ENCODE measurements at regions not wholly inside any gene's neighbourhood (a gene's known extent, or its start where the extent isn't known, plus 50 kb on each side); places are given as distances from the start of the nearest gene placed in this dataset.

DNA sequence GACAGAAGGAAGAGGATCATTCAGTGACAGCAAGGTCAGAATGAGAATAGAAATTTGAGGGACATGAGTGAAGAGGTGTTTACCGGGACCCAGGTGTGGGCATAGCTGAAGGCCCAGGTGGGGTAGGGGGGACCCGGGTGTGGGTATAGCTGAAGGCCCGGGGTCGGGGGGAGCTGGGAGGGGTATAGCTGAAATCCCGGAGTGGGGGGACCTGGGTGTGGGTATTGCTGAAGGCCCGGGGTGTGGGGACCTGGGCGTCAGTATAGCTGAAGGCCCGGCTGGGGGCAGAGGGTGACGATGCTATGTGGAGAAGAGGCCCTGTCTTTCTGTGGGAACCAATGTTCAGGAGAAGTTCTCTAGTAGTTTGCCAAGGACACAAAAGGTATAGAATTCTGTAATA, 183.0 kb upstream of the PITRM1 start:
- Histone ChIP-seq H3K27me3 (ENCODE audit: control insufficient read depth, insufficient read depth, low read length) (peaks cover under 1% of the 10 kb centered on the region), H3K4me3 (ENCODE audit: low read depth, low read length) (no peak overlapping the region), H3K36me3 (ENCODE audit: control insufficient read depth, insufficient read depth, low read length) (no peaks in the 10 kb centered on the region)
- DNase-seq (ENCODE audit: low read depth) = no peak
- no peak for TF ChIP-seq CTCF (IDR thresholded peaks at IDR 0.05; ENCODE audit: insufficient read depth, low read length, poor library complexity, severe bottlenecking)

DNA sequence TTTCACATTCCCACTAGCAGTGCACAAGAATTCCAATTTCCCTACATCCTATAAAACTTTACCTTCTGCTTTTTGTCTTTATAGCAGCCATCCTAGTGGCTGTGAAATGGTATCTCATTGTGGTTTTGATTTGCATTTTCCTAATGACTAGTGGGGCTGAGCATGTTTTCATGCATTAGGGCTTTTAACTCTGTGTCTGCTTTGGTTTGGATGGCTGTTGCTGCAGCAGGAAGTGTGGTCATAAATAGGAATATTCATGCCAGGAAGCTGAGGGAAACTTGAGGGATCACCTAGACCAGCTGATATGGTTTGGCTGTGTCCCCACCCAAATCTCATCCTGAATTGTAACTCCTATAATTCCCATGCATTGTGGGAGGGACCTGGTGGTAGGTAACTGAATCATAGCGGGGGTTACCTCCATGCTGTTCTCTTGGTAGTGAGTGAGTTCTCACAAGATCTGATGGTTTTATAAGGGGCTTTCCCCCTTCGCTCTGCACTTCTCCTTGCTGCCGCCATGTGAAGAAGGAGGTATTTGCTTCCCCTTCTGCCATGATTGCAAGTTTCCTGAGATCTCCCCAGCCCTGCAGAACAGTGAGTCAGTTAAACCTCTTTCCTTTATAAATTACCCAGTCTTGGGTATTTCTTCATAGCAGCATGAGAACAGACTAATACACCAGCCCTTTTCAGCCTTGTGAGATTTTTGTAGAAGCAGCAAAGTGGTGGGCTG, 181.8 kb upstream of the PITRM1 start:
- no peak for DNase-seq (ENCODE audit: low read depth)
- peaks cover 2% of the 10 kb centered on the region for H3K27me3 ChIP-seq (ENCODE audit: control insufficient read depth, insufficient read depth, low read length)
- no peaks in the 10 kb centered on the region for H3K36me3 ChIP-seq (ENCODE audit: control insufficient read depth, insufficient read depth, low read length)
- H3K4me3 ChIP-seq (ENCODE audit: low read depth, low read length) = no peak overlapping the region
- TF ChIP-seq CTCF (IDR thresholded peaks at IDR 0.05; ENCODE audit: insufficient read depth, low read length, poor library complexity, severe bottlenecking) = no peak

GRCh38 chr10:3353235-3353634, 180.7 kb upstream of the PITRM1 start:
- Histone ChIP-seq H3K36me3 (ENCODE audit: control insufficient read depth, insufficient read depth, low read length) (no peaks in the 10 kb centered on the region), H3K27me3 (ENCODE audit: control insufficient read depth, insufficient read depth, low read length) (peaks cover 2% of the 10 kb centered on the region), H3K4me3 (ENCODE audit: low read depth, low read length) (no peak overlapping the region)
- TF ChIP-seq CTCF (IDR thresholded peaks at IDR 0.05; ENCODE audit: insufficient read depth, low read length, poor library complexity, severe bottlenecking) = no peak
- DNase-seq (ENCODE audit: low read depth) = no peak

- DNase-seq (ENCODE audit: low read depth) = no peak
- no peak for TF ChIP-seq CTCF (IDR thresholded peaks at IDR 0.05; ENCODE audit: insufficient read depth, low read length, poor library complexity, severe bottlenecking)
- H3K36me3 ChIP-seq (ENCODE audit: control insufficient read depth, insufficient read depth, low read length) = no peaks in the 10 kb centered on the region
- no peak overlapping the region for H3K4me3 ChIP-seq (ENCODE audit: low read depth, low read length)
- peaks cover 2% of the 10 kb centered on the region for H3K27me3 ChIP-seq (ENCODE audit: control insufficient read depth, insufficient read depth, low read length)
Measured at GRCh38 chr10:3350617-3351258, 178.2 kb upstream of the PITRM1 start.

DNA sequence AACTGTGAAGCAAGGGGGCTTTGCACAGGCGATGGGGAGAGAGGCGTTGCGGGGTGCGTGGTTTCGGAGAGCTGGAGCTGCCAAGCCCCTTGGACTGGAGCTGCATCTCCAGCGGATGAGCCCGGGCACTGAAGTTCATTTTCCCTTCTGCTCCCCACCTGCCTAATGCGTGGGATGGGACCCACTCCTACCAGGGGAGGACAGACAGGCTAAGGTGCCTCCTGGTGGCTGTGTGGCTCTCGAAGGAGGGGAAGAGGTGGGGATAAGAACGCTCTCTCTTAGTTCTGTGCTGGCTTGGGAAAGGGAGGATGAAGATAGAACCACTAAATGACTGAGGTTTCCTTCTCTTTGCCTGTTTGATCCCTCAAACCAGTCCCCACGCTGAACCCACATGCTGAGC, 177.6 kb upstream of the PITRM1 start:
- H3K4me3 ChIP-seq (ENCODE audit: low read depth, low read length) = no peak overlapping the region
- no peak for TF ChIP-seq CTCF (IDR thresholded peaks at IDR 0.05; ENCODE audit: insufficient read depth, low read length, poor library complexity, severe bottlenecking)
- DNase-seq (ENCODE audit: low read depth) = no peak

More for the DNA sequence above, 177.6 kb upstream of the PITRM1 start:
- Histone ChIP-seq H3K36me3 (ENCODE audit: control insufficient read depth, insufficient read depth, low read length) (no peaks in the 10 kb centered on the region), H3K27me3 (ENCODE audit: control insufficient read depth, insufficient read depth, low read length) (peaks cover 2% of the 10 kb centered on the region)

All from kidney epithelial cell (primary cell).